HG03439 (cell line): ENCODE measurements at regions not wholly inside any gene's neighbourhood (a gene's known extent, or its start where the extent isn't known, plus 50 kb on each side); places are given as distances from the start of the nearest gene placed in this dataset.
"Not testable (repeated sequence)": the region's sequence is repeated elsewhere in the genome, so short reads cannot be mapped to it uniquely, and the experiment has no call there.

Experiments
- ATAC-seq: cut with Tn5 transposase; IDR thresholded peaks from one replicate; pipeline ENCODE4 v1.9.1; 2021; ENCODE audit warnings: mild to moderate bottlenecking, moderate library complexity; ENCODE audit not compliant: unreplicated experiment

- ATAC-seq: no peak
These were observed 168.6 kb upstream of the CLNK start for GRCh38 chr4:10853196-10853595.

GRCh38 chr4:10841697-10842096, 157.1 kb upstream of the CLNK start:
- ATAC-seq: no peak

- no peak for ATAC-seq
These were observed 152.6 kb upstream of the CLNK start for GRCh38 chr4:10837151-10837550.

GRCh38 chr4:10832806-10833628, 148.4 kb upstream of the CLNK start:
- ATAC-seq: no peak

DNA sequence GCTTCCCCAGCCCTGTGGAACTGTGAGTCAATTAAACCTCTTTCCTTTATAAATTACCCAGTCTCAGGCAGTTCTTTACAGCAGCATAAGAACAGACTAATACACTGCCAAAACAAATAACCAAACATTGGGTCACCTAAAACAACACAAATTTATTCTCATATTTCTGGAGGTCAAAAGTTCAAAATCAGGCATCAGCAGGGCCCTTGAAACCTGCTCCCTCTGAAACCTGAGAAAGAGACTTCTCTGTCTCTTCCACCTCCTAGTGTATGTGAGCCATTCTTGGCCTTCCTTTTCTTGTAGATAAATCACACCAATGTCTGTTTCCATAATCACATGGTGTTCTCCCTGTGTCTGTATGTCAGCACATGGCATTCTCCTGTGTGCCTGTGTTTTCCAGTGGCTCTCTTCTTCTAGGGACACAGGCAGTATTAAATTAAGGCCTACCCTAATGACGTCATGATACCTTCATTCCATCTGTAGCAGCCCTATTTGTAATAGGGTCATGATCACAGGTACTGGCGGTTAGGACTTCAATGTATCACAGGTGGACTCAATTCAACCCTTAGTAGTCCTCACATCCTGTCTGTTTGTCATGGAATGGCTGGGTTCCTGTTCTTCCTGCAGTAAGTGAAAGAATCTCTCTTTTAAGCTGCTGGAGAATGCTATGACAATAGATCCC, 147.3 kb upstream of the CLNK start:
- no peak for ATAC-seq

GRCh38 chr4:10828918-10829538, 144.5 kb upstream of the CLNK start:
- ATAC-seq: not testable (repeated sequence)

DNA sequence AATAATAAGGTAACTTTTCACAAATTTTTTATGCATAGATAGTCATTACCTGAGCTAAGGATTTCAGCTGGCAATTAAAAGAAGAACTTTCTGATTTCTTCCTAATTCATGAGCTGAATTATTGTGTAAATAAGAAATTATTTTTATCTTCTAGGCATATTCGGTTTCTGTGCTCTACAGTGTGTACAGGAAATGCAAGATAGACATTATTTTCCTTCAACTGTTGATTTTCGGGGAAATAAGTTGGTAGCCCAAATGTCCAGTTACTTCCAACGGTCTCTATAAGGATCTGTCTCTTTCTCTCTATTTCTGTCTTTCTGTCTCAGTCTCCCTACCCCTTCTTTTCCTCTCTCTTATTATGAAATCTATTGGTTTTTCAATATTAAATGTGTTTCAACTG, 137.3 kb upstream of the CLNK start:
- no peak for ATAC-seq

DNA sequence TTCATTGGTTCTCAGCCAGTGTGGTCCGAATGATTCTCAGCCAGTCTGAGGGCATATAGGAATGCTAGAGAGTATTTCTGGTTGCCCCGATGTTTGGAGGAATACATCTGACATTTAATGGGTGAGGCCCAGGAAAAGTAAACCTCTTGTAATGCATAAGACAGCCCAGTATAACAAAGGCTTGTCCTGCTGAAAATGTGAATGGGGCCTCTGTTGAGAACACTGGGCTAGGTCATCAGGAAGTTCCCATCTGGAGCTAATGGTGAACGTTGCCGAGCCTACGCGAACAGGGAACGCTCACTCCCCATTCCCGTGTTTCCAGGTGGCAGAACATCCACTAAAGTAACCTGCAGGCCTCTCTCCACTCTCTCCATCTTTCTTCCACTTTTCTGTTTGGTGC, 132.0 kb upstream of the CLNK start:
- ATAC-seq: no peak

DNA sequence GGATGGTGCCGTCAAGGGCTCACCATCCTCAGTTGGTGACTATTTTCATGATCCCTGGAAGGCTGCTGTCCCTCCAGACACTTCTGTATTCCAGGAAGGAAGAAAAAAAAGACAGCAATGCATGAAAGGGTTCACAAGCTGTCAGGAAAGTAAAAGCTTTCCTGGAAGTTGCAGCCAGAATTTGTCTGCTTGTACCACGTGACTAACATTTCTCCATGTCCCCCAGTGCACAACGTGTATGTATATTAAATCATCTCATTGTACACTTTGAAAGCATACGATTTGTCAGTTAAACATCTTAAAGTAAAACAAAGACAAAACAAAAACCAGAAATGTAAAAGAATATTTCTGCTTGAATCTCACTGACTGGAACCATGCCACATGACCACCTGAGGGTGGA, 127.4 kb upstream of the CLNK start:
- ATAC-seq: no peak

DNA sequence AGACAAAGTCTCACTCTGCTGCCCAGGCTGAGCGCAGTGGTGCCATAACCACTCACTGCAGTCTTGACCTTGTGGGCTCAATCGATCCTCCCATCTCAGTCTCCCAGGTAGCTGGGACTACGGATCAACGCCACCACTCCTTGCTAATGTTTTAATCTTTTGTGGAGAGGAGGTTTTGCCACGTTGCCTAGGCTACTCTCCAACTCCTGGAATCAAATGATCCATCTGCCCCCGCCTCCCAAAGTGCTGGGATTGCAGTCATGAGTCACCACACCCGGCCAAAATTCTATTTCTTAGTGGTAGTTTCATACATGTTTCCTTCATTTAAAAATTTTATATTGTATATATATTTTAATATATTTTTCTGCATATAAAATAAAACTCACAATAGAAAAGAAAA, 125.8 kb upstream of the CLNK start:
- no peak for ATAC-seq

DNA sequence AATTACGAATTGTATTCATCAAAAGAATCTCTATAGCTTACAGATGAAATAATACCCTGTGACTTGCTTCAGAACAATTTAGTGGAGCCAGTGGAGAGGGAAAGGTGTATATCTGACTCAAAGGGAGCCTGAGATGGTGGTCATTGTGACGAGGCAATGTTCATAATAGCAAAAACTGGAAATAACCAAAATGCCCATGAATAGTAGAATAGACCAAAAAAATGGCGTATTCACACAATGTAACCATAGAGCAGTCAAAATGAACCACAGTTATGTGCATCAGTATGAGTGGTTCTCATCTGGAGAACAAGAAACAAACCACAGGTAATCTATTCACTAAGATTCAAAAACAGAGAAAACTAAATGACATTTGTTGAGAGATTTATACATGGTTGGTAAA, 125.3 kb upstream of the CLNK start:
- no peak for ATAC-seq

DNA sequence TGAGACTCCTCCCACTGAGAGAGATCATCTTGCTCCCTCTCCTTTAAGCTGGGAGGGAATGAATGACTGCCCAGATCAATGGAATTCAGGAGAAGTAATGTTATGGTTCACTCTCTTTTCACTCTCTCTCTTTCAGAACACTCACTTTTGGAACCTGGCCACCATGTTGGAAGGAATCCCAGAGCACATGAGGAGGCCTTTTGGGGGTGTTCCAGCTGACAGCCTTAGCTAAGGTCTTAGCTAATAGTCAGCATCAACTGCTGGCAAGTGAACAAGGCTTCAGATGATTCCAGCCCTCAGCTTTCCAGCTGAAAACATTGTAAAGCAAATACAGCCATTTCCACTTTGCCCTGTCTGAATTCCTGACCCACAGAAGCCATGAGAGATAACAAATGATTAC, 124.0 kb upstream of the CLNK start:
- no peak for ATAC-seq

DNA sequence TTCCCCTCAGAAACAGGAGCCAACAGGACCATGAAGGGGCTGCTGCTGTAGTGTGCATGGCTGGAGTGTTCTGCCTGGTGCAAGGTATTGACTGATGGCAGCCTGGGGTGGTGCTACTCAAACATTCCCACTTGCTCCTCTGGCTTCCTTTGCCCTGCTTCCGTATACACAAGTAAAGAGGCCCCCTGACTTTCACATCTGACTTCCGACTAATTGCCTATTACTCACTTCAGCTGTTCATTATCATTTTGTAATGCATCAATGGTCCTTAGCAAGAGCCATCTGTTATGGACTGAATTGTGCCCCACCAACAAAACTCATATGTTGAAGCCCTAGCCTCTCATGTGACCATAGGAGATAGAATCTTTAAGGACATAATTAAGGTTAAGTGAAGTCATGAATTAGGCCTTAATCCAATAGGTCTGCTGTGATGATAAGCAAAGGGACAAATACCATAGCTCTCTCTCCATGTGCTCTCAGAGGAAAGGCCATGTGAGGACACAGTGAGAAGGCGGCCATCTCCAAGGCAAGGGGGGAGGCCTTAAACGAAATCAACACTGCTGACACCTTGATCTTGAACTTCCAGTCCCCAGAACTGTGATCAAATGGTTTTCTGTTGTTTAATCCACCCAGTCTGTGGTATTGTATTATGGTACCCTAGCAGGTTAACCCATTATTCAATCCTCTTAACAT, 122.5 kb upstream of the CLNK start:
- ATAC-seq: no peak

- ATAC-seq: no peak
These were observed 119.3 kb upstream of the CLNK start for GRCh38 chr4:10803713-10804343.

- ATAC-seq: no peak
These were observed 102.8 kb upstream of the CLNK start for GRCh38 chr4:10787365-10787764.

DNA sequence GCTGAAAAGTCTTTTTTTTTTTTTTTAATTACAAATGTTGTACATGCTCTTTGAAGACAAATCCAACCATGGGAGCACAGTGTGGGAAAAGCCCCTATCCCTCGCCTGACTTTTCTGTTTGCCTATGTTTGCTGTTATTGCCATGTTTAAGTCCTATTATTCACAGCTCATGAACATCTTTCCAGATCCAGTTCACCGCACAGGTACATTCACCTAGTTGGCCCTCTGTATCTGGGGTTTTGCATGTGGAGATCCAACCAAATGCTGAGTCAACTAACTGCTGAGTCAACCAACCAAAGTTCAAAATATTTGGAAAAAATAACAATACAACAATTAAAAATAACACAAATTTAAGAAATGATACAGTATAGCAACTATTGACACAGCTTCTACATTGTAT, 100.1 kb upstream of the CLNK start:
- ATAC-seq: no peak

- no peak for ATAC-seq
These were observed 98.8 kb upstream of the CLNK start for GRCh38 chr4:10783351-10783750.

DNA sequence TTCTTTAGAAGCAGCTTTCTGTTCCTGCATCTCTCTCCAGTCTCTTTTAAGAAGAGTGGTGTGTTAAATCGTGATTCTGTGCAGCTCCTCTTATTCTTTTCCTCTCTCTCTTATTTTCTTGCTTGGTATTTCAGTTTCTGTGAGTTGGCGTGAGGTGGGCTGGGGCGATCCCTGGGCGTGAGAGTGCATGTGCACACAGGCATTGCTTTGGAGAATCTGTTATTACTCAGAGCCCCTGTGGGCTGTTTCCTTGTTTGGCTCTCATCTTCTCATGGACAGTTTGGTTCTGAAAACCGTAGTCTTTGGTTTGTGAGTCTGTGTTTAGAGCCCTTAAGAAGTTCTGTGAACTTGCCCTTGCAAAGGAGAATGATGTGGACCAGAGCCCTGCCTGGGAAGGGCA, 97.2 kb upstream of the CLNK start:
- ATAC-seq: no peak

GRCh38 chr4:10780803-10781202, 96.2 kb upstream of the CLNK start:
- not testable (repeated sequence) for ATAC-seq

- not testable (repeated sequence) for ATAC-seq
These were observed 90.6 kb upstream of the CLNK start for GRCh38 chr4:10775132-10775531.

DNA sequence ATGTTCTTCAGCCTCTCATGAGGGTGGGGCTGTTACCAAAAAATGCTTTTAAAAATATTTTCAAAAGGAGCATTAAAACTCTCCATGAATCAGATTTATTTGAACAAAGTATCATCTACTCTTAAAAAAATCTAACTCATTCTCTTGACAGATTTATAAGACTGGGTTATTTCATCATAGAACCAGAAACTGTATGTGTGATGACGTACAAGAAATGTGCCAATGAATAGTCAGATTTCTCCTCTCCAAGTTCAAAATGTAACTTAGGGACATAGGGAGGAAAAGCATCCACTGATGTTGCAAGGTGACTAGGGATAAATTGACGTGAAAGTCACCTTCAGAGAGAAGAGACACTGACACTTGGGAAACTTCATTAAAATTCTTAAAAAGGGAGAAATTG, 89.1 kb upstream of the CLNK start:
- no peak for ATAC-seq
